ENCODE measurements at regions not wholly inside any gene's neighbourhood (a gene's known extent, or its start where the extent isn't known, plus 50 kb on each side); places are given as distances from the start of the nearest gene placed in this dataset.
"Not testable (repeated sequence)": the region's sequence is repeated elsewhere in the genome, so short reads cannot be mapped to it uniquely, and the experiment has no call there.

DNA sequence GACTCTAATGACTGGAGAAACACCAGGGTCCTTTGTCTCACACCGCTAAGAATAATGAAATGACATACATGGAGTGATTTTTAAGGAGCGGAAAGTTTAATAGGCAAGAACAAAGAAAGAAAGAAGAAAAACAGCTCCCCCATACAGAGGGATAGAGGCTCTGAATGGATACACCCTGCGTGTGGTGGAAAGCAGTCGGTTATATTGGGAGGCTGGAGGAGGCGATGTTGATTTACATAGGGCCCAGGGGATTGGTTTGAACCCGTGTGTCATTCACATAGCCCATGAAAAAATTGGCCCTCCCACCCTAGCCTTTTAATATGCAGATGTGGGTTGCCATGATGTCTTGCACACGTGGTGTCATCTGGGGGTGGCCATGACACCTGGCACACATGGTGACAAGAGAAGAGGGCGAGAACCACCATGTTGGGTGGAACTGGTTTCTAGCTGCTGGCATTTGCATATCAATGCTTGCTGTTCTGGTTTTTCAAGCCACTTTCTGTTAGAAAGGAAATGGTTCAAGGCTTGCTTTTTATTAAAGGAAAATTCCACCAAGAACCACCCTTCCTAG, 168.5 kb upstream of the TGIF2LY start:
- TF ChIP-seq, protein P1, sequence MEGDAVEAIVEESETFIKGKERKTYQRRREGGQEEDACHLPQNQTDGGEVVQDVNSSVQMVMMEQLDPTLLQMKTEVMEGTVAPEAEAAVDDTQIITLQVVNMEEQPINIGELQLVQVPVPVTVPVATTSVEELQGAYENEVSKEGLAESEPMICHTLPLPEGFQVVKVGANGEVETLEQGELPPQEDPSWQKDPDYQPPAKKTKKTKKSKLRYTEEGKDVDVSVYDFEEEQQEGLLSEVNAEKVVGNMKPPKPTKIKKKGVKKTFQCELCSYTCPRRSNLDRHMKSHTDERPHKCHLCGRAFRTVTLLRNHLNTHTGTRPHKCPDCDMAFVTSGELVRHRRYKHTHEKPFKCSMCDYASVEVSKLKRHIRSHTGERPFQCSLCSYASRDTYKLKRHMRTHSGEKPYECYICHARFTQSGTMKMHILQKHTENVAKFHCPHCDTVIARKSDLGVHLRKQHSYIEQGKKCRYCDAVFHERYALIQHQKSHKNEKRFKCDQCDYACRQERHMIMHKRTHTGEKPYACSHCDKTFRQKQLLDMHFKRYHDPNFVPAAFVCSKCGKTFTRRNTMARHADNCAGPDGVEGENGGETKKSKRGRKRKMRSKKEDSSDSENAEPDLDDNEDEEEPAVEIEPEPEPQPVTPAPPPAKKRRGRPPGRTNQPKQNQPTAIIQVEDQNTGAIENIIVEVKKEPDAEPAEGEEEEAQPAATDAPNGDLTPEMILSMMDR (IDR thresholded peaks at IDR 0.05), result not testable (repeated sequence)
- TF ChIP-seq POLR2A (IDR thresholded peaks at IDR 0.05), result not testable (repeated sequence)
